Type B pancreatic cell (in vitro differentiated cells): ENCODE measurements at regions not wholly inside any gene's neighbourhood (a gene's known extent, or its start where the extent isn't known, plus 50 kb on each side); places are given as distances from the start of the nearest gene placed in this dataset.

ENCODE experiments used
- DNase-seq: peaks from one replicate; pipeline ENCODE4 v3.0.0; 2021; ENCODE audit warnings: mixed read lengths; ENCODE audit not compliant: unreplicated experiment; ENCODE audit errors: extremely low spot score
- H3K27ac Mint-ChIP-seq: 2 replicates; pipeline ENCODE4 v1.8.0; 2021; ENCODE audit warnings: mild to moderate bottlenecking, mixed read lengths
- H3K27me3 Mint-ChIP-seq: 2 replicates; pipeline ENCODE4 v1.8.0; 2021; ENCODE audit warnings: mixed read lengths
- H3K36me3 Mint-ChIP-seq: 2 replicates; pipeline ENCODE4 v1.8.0; 2021; ENCODE audit warnings: mixed read lengths
- H3K4me1 Mint-ChIP-seq: one replicate; pipeline ENCODE4 v1.8.0; 2021; ENCODE audit warnings: mixed read lengths; ENCODE audit not compliant: unreplicated experiment
- H3K4me3 Mint-ChIP-seq: 2 replicates; pipeline ENCODE4 v1.8.0; 2021; ENCODE audit warnings: mild to moderate bottlenecking, mixed read lengths
- H3K9me3 Mint-ChIP-seq: 2 replicates; pipeline ENCODE4 v1.8.0; 2021; ENCODE audit warnings: mixed read lengths
- CTCF ChIP-seq: fragments of 200-600 bp; sonication (generic); conservative IDR thresholded peaks from 2 replicates; pipeline ENCODE4 v1.5.0; 2021; ENCODE audit warnings: antibody characterized with exemption, mild to moderate bottlenecking

GRCh38 chr1:18020021-18020817, 87.4 kb upstream of the IGSF21 start:
- Mint-ChIP-seq H3K4me1 (no peaks in the 10 kb centered on the region), H3K36me3 (no peaks in the 10 kb centered on the region), H3K4me3 (no peak overlapping the region), H3K9me3 (no peaks in the 10 kb centered on the region), H3K27me3 (peaks cover 79% of the 10 kb centered on the region), H3K27ac (no peak overlapping the region)
- TF ChIP-seq CTCF = no peak
- DNase-seq = no peak

- peaks cover 83% of the 10 kb centered on the region for H3K27me3 Mint-ChIP-seq
Observed at GRCh38 chr1:18021242-18021641, 86.4 kb upstream of the IGSF21 start.

GRCh38 chr1:18032172-18032859, 75.3 kb upstream of the IGSF21 start:
- Mint-ChIP-seq H3K36me3 (no peaks in the 10 kb centered on the region), H3K9me3 (no peaks in the 10 kb centered on the region), H3K27me3 (peaks cover 63% of the 10 kb centered on the region), H3K4me3 (no peak overlapping the region), H3K27ac (no peak overlapping the region), H3K4me1 (no peaks in the 10 kb centered on the region)
- TF ChIP-seq CTCF = no peak
- no peak for DNase-seq

More at GRCh38 chr1:18021242-18021641, 86.4 kb upstream of the IGSF21 start:
- Mint-ChIP-seq H3K9me3 (no peaks in the 10 kb centered on the region), H3K4me1 (no peaks in the 10 kb centered on the region), H3K4me3 (no peak overlapping the region), H3K27ac (no peak overlapping the region), H3K36me3 (no peaks in the 10 kb centered on the region)
- DNase-seq = no peak
- no peak for TF ChIP-seq CTCF

- no peak overlapping the region for H3K27ac Mint-ChIP-seq
- H3K4me3 Mint-ChIP-seq = no peak overlapping the region
- H3K27me3 Mint-ChIP-seq = peaks cover 57% of the 10 kb centered on the region
- no peaks in the 10 kb centered on the region for H3K4me1 Mint-ChIP-seq
- no peaks in the 10 kb centered on the region for H3K9me3 Mint-ChIP-seq
- TF ChIP-seq CTCF = no peak
- no peak for DNase-seq
- H3K36me3 Mint-ChIP-seq = no peaks in the 10 kb centered on the region
Observed at GRCh38 chr1:18035145-18035544, 72.5 kb upstream of the IGSF21 start.

- TF ChIP-seq CTCF = no peak
- no peak for DNase-seq
- Mint-ChIP-seq H3K9me3 (no peaks in the 10 kb centered on the region), H3K4me1 (no peaks in the 10 kb centered on the region), H3K36me3 (no peaks in the 10 kb centered on the region), H3K4me3 (no peak overlapping the region), H3K27me3 (peaks cover 38% of the 10 kb centered on the region), H3K27ac (no peak overlapping the region)
Observed at GRCh38 chr1:18037651-18038050, 69.9 kb upstream of the IGSF21 start.
